ENCODE measurements at regions not wholly inside any gene's neighbourhood (a gene's known extent, or its start where the extent isn't known, plus 50 kb on each side); places are given as distances from the start of the nearest gene placed in this dataset.
"Not testable (repeated sequence)": the region's sequence is repeated elsewhere in the genome, so short reads cannot be mapped to it uniquely, and the experiment has no call there.

GRCh38 chrX:80573275-80573674 is 153.0 kb downstream of the TENT5D start:
- TF ChIP-seq CTCF (IDR thresholded peaks at IDR 0.05) (no peak), ZFX (IDR thresholded peaks at IDR 0.05; ENCODE audit: borderline replicate concordance) (no peak)
- H3K27ac ChIP-seq = no peak overlapping the region

- H3K27ac ChIP-seq = not testable (repeated sequence)
Measured at GRCh38 chrX:80574486-80575086, 154.3 kb downstream of the TENT5D start.

GRCh38 chrX:80576267-80576666 is 156.0 kb downstream of the TENT5D start:
- H3K27ac ChIP-seq = no peak overlapping the region
- TF ChIP-seq CTCF (IDR thresholded peaks at IDR 0.05) = no peak
- TF ChIP-seq ZFX (IDR thresholded peaks at IDR 0.05; ENCODE audit: borderline replicate concordance) = no peak

- TF ChIP-seq ZFX (IDR thresholded peaks at IDR 0.05; ENCODE audit: borderline replicate concordance) (no peak), CTCF (IDR thresholded peaks at IDR 0.05) (no peak)
- no peak overlapping the region for H3K27ac ChIP-seq
Measured at GRCh38 chrX:80576806-80577533, 156.7 kb downstream of the TENT5D start.

- TF ChIP-seq CTCF (IDR thresholded peaks at IDR 0.05) (peak; percentile 72), ZFX (IDR thresholded peaks at IDR 0.05; ENCODE audit: borderline replicate concordance) (no peak)
- H3K27ac ChIP-seq = no peak overlapping the region
Measured at GRCh38 chrX:80578517-80579105, 158.4 kb downstream of the TENT5D start.

GRCh38 chrX:80590992-80591391 is 170.7 kb downstream of the TENT5D start:
- H3K27ac ChIP-seq = not testable (repeated sequence)

- TF ChIP-seq ZFX (IDR thresholded peaks at IDR 0.05; ENCODE audit: borderline replicate concordance) (no peak), CTCF (IDR thresholded peaks at IDR 0.05) (no peak)
- no peak overlapping the region for H3K27ac ChIP-seq
Measured at GRCh38 chrX:80602036-80602860, 182.0 kb downstream of the TENT5D start.

Data from 22Rv1 (cell line).